ENCODE measurements at regions not wholly inside any gene's neighbourhood (a gene's known extent, or its start where the extent isn't known, plus 50 kb on each side); places are given as distances from the start of the nearest gene placed in this dataset.
"Not testable (repeated sequence)": the region's sequence is repeated elsewhere in the genome, so short reads cannot be mapped to it uniquely, and the experiment has no call there.

DNA sequence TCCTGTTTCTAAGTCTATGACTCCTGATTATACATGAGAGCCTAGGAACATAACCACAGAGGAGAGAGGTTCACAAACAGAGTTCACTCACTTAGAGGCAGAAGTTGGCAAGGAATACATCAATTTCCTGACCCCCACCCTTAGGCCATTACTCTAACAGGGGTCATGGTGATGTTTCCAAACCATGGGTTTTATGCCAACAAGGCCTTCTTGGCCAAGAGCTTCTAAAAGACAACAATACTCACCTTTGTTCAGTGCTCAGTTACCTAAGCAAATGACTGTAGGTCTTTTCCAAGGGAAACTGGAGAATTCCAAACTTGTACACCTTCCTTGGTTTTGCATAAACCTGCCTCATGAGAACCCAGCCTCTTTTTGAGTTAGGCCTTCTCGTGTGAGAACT, 52.6 kb downstream of the ERICH4 start:
- no peak for DNase-seq

DNA sequence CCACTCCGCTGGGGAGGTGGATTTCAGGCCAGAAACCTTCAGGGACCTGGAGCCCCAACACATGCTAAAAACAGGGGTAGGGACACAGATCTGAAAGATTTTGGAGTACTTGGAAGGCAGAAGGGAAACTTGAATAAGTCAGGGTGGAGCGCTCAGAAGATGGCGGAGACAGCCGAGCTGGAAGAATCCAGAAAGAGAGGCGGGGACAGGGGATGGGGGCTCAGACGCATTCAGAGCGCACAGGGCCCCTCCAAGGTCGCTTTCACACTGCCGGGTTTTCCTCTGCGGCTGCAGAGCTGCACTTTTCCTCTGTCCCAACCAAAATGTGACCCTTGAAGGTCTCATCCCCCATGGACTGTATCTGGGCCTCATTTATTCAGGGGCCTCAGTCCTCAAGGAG, 56.9 kb downstream of the ERICH4 start:
- DNase-seq, result no peak

DNA sequence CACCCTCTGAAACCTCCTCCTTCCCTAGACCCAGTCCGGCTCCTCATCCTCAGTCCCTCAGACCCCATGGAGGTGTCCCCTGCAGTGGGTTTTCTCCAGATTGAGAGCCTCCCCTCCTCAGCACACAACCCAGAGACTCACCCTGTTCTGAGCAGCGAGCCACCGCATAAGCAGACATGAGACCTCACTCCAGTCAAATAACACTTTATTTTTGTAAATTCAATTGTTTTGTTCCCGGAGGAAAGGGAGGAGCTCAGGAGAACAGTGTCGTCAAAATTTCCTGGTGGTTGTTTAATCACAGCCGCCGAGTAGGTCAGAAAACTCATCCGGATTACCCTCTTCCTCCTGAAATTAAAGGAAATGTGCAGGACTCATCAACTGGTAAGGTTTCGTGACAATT, 57.5 kb downstream of the ERICH4 start:
- DNase-seq, result no peak

DNA sequence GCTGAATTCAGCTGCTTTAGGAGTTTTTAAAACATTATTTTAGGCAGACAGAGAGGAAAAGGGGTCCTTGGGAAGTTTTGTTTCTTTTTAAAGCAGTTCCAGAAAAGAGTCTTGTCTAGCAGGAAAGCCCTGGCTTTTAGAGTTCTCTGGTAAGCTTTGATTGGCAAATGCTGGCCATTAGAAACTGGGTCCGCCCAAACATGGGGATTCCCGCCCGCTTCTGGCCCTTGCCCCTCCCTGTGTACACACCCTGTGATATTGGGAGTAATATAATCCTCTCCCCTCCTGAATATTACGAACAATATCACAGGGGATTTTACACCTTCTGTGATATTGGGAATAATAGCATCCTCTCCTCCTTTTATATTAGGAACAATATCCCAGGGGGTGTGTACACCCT, 58.9 kb downstream of the ERICH4 start:
- no peak for DNase-seq

DNA sequence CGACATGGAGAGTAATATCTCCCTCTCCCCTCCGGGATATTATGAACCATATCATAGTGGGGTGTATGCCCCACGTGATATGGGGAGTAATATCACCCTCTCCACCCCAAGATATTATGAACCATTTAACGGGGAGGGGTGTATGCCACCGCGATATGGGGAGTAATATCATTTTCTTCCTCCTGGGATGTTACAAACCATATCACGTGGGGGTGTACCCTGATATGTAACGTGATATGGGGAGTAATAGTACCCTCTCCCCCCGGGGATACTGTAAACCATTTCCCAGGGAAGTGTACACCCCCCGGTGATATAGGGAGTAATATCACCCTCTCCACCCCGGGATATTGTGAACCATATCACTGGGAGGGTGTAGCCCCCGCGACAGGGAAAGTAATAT, 62.1 kb downstream of the ERICH4 start:
- no peak for DNase-seq

DNA sequence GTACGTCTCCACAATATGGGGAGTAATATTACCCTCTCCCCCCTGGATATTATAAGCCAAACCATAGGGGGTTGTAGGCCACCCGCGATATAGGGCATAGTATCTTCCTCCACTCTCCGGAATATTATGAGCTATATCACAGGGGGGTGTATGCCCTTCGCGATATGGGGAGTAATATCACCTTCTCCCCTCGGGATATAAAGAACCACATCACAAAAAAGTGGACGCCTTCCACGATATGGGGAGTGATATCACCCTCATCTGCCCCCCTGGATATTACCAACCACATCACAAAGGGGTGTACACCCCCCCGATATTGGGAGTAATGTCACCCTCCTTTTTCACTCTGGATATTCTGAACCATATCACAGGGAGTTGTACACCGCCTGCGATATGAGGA, 65.5 kb upstream of the CEACAM21 start:
- DNase-seq, result no peak

DNA sequence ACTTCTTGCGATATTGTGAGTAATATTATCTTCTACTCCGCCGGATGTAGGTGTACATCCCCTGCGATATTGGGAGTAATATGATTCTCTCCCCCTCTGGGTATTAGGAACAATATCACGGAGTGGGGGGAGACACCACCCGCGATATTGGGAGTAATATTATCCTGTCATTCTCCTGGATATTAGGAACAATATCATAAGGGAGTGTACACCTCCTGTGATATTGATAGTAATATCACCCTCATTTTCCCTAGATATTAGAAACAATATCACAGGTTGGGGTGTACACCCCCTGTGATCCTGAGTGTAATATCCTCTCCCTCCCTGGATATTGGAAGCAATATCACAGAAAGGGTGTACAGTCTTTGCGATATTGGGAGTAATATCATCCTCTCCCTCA, 64.3 kb upstream of the CEACAM21 start:
- DNase-seq, result no peak

DNA sequence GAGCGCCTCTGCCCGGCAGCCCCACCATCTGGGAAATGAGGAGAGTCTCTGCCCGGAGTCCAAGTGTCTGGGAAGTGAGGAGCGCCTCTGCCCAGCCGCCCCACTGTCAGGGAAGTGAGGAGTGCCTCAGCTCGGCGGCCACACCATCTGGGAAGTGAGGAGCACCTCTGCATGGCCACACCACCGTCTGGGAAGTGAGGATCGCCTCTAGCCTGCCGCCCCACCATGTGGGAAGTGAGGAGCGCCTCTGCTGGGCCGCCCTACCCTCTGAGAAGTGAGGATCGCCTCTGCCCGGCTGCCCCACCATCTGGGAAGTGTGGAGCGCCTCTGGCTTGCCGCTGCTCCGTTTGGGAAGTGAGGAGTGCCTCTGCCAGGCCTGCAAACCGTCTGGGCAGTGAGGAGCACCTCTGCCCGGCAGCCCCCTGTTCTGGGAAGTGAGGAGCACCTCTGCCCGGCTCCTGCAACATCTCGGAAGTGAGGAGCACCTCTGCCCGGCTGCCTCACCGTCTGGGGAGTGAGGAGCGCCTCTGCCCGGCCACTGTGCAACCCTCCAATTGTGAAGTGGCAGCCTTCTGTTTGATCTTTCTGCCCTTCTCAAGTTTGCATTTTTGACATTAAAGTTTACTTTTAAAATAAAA, 60.8 kb upstream of the CEACAM21 start:
- DNase-seq, result no peak

DNA sequence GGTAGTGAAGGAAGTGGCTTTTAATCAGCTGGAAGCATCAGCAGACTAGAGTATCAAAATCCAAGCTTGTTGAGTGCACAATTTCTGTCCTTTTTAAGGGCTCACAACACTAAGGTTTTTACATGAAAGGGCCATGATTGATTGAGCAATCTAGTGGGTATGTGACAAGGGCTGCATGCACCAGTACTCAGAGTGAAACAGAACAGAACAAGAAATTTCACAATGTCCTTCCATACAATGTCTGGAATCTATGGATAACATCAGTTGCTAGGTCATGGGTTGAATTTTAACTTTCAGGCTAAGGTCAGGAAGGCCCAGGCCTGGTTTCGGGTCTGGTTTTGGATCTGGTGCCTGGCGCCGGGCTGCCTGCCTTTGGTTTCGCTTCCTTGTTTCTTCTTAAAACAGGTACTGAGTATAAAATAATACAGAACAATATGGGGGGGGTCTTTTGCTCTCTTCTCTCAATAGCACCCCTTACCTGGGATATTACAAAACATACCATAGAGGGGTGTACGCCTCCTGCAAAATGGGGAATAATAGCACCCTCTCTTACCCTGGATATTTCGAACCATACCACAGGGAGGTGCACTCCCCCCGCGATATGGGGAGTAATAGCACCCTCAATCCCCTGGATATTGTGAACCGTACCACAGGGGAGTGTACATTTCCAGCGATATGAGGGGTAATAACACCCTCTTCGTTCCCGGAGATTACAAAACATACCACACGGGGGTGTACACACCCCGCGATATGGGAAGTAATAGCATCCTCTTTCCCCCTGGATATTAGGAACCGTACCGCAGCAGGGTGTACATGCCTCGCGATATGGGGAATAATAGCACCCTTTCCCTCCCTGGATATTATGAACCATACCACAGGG, 59.4 kb upstream of the CEACAM21 start:
- DNase-seq, result not testable (repeated sequence)

DNA sequence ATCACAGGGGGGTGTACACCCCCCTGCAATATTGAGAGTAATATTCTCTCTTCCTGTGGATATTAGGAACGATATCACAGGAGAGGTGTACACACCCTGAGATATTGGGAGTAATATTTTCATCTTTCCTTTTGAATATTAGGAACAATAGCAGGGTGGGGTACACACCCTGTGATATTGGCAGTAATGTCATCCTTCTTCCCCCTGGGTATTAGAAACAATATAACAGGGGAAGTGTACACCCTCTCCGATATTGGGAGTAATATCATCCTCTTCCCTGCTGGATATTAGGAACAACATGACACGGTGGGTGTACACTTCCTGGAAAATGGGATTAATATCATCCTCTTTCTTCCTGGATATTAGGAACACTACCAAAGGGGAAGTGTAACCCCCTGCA, 57.8 kb upstream of the CEACAM21 start:
- DNase-seq, result no peak

DNA sequence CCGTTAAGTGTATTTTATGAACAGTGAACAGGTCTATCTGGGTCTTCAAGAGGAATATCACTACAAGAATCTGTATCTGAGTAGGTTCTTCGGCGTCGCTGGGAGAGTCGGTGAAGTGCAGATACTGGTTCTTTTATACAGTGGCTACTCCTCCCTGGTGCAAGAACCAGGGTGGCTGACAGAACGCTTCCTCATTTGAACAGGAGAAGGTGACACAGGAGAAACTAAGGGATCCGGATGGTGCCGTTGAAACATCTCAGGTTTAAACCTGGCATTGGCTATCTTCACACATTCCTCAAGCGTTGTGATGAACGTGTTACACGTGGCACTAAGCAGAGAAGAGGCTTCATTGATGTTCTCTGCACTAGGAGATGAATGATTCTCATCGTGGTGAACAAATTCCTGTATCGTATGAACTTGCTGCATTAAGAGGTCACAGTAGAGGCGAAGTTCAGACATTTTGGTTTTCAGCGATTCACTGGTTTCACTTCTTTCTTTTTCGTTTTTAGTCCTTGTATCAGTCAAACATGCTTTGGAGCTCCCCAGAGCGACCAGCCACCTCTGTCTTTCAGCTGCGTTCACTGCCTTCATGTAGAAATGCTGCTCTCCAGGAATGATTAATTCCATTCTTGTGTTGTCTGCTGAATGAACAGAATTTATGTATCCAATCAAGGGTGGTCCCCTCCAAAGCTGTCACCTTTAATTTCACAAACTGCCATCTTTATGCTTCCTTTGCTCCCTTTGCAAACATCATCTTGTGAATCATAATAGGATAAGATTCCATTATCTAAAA, 54.6 kb upstream of the CEACAM21 start:
- DNase-seq, result peak; percentile 44

DNA sequence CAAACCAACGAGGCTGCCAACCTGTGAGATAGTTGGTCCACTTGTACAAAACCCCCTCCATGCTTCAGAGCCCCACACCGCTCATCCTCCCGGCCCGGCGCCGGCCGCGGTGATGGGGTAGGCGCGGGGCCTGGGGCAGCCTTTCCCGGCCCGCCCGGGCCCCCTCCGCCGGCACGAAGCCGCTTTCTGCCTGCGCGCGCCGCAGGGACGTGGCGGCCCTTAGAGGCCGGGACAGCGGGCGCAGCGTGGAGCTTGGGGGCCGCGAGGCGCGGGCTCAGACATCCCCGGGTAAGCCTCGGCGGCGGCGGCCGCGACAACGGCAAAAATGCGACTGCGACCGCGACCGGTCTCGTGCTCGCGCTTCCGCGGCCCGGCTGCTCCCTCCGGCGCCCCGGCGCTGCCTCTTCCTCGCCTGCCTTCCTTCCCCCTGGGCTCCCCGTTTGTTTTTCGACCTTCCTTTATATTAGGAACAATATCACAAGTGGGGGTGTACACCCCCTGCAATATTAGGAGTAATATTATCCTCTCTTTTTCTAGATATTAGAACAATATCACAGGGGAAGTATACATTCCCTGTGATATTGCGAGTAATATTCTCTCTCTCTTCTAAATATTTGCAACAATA, 53.9 kb upstream of the CEACAM21 start:
- peak; percentile 48 for DNase-seq

DNA sequence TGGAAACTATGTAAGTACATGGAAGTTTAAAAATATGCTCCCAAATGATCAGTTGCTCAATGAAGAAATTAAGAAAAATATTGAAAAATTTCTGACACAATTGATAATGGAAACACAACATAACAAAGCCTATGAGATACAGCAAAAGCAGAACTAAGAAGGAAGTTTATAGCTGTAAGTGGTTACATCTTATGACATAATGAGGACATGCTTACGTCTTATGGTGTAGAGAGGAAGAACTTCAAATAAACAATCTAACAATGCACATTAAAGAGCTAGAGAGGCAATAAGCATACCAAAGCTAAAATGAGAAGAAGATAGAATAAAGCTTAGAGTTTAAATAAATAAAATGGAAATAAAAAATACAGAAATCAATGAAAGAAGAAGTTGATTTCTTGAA, 50.0 kb upstream of the CEACAM21 start:
- DNase-seq, result no peak
